GM12892 (cell line): ENCODE measurements at regions not wholly inside any gene's neighbourhood (a gene's known extent, or its start where the extent isn't known, plus 50 kb on each side); places are given as distances from the start of the nearest gene placed in this dataset.

ENCODE experiments used
- POLR2A ChIP-seq: IDR thresholded peaks from 2 replicates; pipeline ENCODE4 v1.6.1; 2011; ENCODE audit warnings: low read depth, low read length, control low read depth
- POLR2AphosphoS5 ChIP-seq: IDR thresholded peaks from 2 replicates; pipeline ENCODE4 v1.6.1; 2011; ENCODE audit warnings: low read depth, low read length, control low read depth

GRCh38 chr9:108599571-108599970 is 256.2 kb downstream of the ACTL7B start:
- no peak for TF ChIP-seq POLR2A
- TF ChIP-seq POLR2AphosphoS5, result no peak
